GM23338 (cell line): ENCODE measurements at regions not wholly inside any gene's neighbourhood (a gene's known extent, or its start where the extent isn't known, plus 50 kb on each side); places are given as distances from the start of the nearest gene placed in this dataset.

Source experiments
- ATAC-seq: fragments of 200-7000 bp; cut with Tn5 transposase; 3 replicates; pipeline ENCODE4 v1.9.1; 2020
- DNase-seq: peaks from one replicate; pipeline ENCODE4 v3.0.0-alpha.2; 2015; ENCODE audit warnings: low spot score
- H2AFZ ChIP-seq: fragments of 200-600 bp; sonication (generic); 2 replicates; pipeline ENCODE4 v1.8.0; 2016; ENCODE audit warnings: antibody characterized with exemption, mild to moderate bottlenecking, moderate library complexity
- H3F3A ChIP-seq: fragments of 200-600 bp; sonication (generic); replicated peaks from 2 replicates; pipeline ENCODE4 v1.8.0; 2017; ENCODE audit warnings: antibody characterized with exemption, mixed run types, low read depth
- H3K27ac ChIP-seq: fragments of 200-600 bp; sonication (generic); 2 replicates; pipeline ENCODE4 v1.6.1; 2016; ENCODE audit warnings: low read depth
- H3K27me3 ChIP-seq: fragments of 200-600 bp; sonication (generic); 2 replicates; pipeline ENCODE4 v1.8.0; 2016; ENCODE audit warnings: mild to moderate bottlenecking, mixed run types, moderate library complexity; ENCODE audit not compliant: insufficient read depth
- H3K36me3 ChIP-seq: fragments of 200-600 bp; sonication (generic); 2 replicates; pipeline ENCODE4 v1.8.0; 2016; ENCODE audit warnings: mild to moderate bottlenecking; ENCODE audit not compliant: insufficient read depth
- H3K4me1 ChIP-seq: fragments of 200-600 bp; sonication (generic); 2 replicates; pipeline ENCODE4 v1.8.0; 2016; ENCODE audit warnings: mild to moderate bottlenecking, moderate library complexity; ENCODE audit not compliant: insufficient read depth
- H3K4me2 ChIP-seq: fragments of 200-600 bp; sonication (generic); 2 replicates; pipeline ENCODE4 v1.7.1; 2017; ENCODE audit warnings: mixed run types
- H3K4me3 ChIP-seq: fragments of 200-600 bp; sonication (generic); 2 replicates; pipeline ENCODE4 v1.6.1; 2016; ENCODE audit warnings: mixed run types
- H3K79me2 ChIP-seq: fragments of 200-600 bp; sonication (generic); replicated peaks from 2 replicates; pipeline ENCODE4 v1.8.0; 2017; ENCODE audit warnings: mild to moderate bottlenecking; ENCODE audit not compliant: insufficient read depth
- H3K9me2 ChIP-seq: fragments of 200-600 bp; sonication (generic); 2 replicates; pipeline ENCODE4 v1.8.0; 2017; ENCODE audit not compliant: insufficient read depth
- H4K20me1 ChIP-seq: fragments of 200-600 bp; sonication (generic); replicated peaks from 2 replicates; pipeline ENCODE4 v1.8.0; 2017; ENCODE audit warnings: mild to moderate bottlenecking; ENCODE audit not compliant: insufficient read depth
- H3K27ac Mint-ChIP-seq: 2 replicates; pipeline ENCODE4 v1.8.0; 2020; ENCODE audit warnings: inconsistent platforms, mild to moderate bottlenecking, moderate library complexity, mixed read lengths
- H3K27me3 Mint-ChIP-seq: 3 replicates; pipeline ENCODE4 v1.8.0; 2022; ENCODE audit warnings: low read depth, mild to moderate bottlenecking, moderate library complexity, mixed read lengths, inconsistent platforms; ENCODE audit not compliant: insufficient read depth, poor library complexity
- H3K36me3 Mint-ChIP-seq: 3 replicates; pipeline ENCODE4 v1.8.0; 2021; ENCODE audit warnings: low read depth, mild to moderate bottlenecking, inconsistent platforms, moderate library complexity, mixed read lengths
- H3K4me1 Mint-ChIP-seq: 3 replicates; pipeline ENCODE4 v1.8.0; 2020; ENCODE audit warnings: mild to moderate bottlenecking, inconsistent platforms, mixed read lengths
- H3K4me3 Mint-ChIP-seq: 3 replicates; pipeline ENCODE4 v1.8.0; 2021; ENCODE audit warnings: moderate library complexity, mild to moderate bottlenecking, inconsistent platforms, mixed read lengths
- H3K9me3 Mint-ChIP-seq: 3 replicates; pipeline ENCODE4 v1.8.0; 2020; ENCODE audit warnings: moderate library complexity, mild to moderate bottlenecking, inconsistent platforms, mixed read lengths
- CREB1 ChIP-seq: fragments of 250-450 bp; sonication (Bioruptor Pico); IDR thresholded peaks from 2 replicates; pipeline ENCODE4 v1.5.0; 2020; ENCODE audit warnings: low read depth, mild to moderate bottlenecking, moderate library complexity
- EZH2 ChIP-seq: fragments of 200-600 bp; sonication (generic); IDR thresholded peaks from one replicate; pipeline ENCODE4 v1.8.0; 2017; ENCODE audit warnings: antibody characterized with exemption, mild to moderate bottlenecking, low read depth; ENCODE audit not compliant: unreplicated experiment
- JUNB ChIP-seq: IDR thresholded peaks from one replicate; pipeline ENCODE4 v1.6.1; 2016; ENCODE audit warnings: antibody characterized with exemption; ENCODE audit not compliant: unreplicated experiment
- POLR2AphosphoS5 ChIP-seq: IDR thresholded peaks from 2 replicates; pipeline ENCODE4 v1.6.1; 2016; ENCODE audit warnings: antibody characterized with exemption, low read depth
- STAT1 ChIP-seq: IDR thresholded peaks from one replicate; pipeline ENCODE4 v1.6.1; 2016; ENCODE audit warnings: antibody characterized with exemption; ENCODE audit not compliant: unreplicated experiment
- ZNF114 ChIP-seq: fragments of 250-450 bp; sonication (Bioruptor Pico); IDR thresholded peaks from 2 replicates; pipeline ENCODE4 v1.5.0; 2020; ENCODE audit warnings: mild to moderate bottlenecking, moderate library complexity
- ZNF331 ChIP-seq: fragments of 250-450 bp; sonication (Bioruptor Pico); IDR thresholded peaks from 2 replicates; pipeline ENCODE4 v1.5.0; 2020; ENCODE audit warnings: low read depth, mild to moderate bottlenecking, moderate library complexity
- TF ChIP-seq, protein P1 (sequence below): fragments of 250-450 bp; sonication (Bioruptor Pico); IDR thresholded peaks from 2 replicates; pipeline ENCODE4 v1.5.0; 2020; ENCODE audit warnings: mild to moderate bottlenecking, moderate library complexity
- TF ChIP-seq, protein P2 (sequence below): IDR thresholded peaks from 2 replicates; pipeline ENCODE4 v1.6.1; 2016; ENCODE audit warnings: antibody characterized with exemption
- TF ChIP-seq, protein P3 (sequence below): IDR thresholded peaks from one replicate; pipeline ENCODE4 v1.6.1; 2018; ENCODE audit warnings: antibody characterized with exemption; ENCODE audit not compliant: unreplicated experiment

GRCh38 chr4:144845411-144845810 is 199.5 kb downstream of the HHIP start (continued):
- TF ChIP-seq, protein P1, sequence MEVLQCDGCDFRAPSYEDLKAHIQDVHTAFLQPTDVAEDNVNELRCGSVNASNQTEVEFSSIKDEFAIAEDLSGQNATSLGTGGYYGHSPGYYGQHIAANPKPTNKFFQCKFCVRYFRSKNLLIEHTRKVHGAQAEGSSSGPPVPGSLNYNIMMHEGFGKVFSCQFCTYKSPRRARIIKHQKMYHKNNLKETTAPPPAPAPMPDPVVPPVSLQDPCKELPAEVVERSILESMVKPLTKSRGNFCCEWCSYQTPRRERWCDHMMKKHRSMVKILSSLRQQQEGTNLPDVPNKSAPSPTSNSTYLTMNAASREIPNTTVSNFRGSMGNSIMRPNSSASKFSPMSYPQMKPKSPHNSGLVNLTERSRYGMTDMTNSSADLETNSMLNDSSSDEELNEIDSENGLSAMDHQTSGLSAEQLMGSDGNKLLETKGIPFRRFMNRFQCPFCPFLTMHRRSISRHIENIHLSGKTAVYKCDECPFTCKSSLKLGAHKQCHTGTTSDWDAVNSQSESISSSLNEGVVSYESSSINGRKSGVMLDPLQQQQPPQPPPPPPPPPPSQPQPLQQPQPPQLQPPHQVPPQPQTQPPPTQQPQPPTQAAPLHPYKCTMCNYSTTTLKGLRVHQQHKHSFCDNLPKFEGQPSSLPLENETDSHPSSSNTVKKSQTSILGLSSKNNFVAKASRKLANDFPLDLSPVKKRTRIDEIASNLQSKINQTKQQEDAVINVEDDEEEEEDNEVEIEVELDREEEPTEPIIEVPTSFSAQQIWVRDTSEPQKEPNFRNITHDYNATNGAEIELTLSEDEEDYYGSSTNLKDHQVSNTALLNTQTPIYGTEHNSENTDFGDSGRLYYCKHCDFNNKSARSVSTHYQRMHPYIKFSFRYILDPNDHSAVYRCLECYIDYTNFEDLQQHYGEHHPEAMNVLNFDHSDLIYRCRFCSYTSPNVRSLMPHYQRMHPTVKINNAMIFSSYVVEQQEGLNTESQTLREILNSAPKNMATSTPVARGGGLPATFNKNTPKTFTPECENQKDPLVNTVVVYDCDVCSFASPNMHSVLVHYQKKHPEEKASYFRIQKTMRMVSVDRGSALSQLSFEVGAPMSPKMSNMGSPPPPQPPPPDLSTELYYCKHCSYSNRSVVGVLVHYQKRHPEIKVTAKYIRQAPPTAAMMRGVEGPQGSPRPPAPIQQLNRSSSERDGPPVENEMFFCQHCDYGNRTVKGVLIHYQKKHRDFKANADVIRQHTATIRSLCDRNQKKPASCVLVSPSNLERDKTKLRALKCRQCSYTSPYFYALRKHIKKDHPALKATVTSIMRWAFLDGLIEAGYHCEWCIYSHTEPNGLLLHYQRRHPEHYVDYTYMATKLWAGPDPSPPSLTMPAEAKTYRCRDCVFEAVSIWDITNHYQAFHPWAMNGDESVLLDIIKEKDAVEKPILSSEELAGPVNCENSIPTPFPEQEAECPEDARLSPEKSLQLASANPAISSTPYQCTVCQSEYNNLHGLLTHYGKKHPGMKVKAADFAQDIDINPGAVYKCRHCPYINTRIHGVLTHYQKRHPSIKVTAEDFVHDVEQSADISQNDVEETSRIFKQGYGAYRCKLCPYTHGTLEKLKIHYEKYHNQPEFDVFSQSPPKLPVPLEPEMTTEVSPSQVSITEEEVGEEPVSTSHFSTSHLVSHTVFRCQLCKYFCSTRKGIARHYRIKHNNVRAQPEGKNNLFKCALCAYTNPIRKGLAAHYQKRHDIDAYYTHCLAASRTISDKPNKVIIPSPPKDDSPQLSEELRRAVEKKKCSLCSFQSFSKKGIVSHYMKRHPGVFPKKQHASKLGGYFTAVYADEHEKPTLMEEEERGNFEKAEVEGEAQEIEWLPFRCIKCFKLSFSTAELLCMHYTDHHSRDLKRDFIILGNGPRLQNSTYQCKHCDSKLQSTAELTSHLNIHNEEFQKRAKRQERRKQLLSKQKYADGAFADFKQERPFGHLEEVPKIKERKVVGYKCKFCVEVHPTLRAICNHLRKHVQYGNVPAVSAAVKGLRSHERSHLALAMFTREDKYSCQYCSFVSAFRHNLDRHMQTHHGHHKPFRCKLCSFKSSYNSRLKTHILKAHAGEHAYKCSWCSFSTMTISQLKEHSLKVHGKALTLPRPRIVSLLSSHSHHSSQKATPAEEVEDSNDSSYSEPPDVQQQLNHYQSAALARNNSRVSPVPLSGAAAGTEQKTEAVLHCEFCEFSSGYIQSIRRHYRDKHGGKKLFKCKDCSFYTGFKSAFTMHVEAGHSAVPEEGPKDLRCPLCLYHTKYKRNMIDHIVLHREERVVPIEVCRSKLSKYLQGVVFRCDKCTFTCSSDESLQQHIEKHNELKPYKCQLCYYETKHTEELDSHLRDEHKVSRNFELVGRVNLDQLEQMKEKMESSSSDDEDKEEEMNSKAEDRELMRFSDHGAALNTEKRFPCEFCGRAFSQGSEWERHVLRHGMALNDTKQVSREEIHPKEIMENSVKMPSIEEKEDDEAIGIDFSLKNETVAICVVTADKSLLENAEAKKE (CRISPR knock-in tag) = no peak
- TF ChIP-seq ZNF114 (no peak), ZNF331 (no peak)

GRCh38 chr4:144851948-144852347 is 206.0 kb downstream of the HHIP start:
- H3K36me3 Mint-ChIP-seq = no peaks in the 10 kb centered on the region
- no peak for TF ChIP-seq POLR2AphosphoS5
- no peak for TF ChIP-seq STAT1
- TF ChIP-seq EZH2 = no peak
- TF ChIP-seq JUNB = no peak
- no peak for TF ChIP-seq ZNF331
- TF ChIP-seq, protein P2, sequence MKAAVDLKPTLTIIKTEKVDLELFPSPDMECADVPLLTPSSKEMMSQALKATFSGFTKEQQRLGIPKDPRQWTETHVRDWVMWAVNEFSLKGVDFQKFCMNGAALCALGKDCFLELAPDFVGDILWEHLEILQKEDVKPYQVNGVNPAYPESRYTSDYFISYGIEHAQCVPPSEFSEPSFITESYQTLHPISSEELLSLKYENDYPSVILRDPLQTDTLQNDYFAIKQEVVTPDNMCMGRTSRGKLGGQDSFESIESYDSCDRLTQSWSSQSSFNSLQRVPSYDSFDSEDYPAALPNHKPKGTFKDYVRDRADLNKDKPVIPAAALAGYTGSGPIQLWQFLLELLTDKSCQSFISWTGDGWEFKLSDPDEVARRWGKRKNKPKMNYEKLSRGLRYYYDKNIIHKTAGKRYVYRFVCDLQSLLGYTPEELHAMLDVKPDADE = no peak
- TF ChIP-seq ZNF114 = no peak
- no peak for TF ChIP-seq CREB1 (CRISPR knock-in tag)
- TF ChIP-seq, protein P3, sequence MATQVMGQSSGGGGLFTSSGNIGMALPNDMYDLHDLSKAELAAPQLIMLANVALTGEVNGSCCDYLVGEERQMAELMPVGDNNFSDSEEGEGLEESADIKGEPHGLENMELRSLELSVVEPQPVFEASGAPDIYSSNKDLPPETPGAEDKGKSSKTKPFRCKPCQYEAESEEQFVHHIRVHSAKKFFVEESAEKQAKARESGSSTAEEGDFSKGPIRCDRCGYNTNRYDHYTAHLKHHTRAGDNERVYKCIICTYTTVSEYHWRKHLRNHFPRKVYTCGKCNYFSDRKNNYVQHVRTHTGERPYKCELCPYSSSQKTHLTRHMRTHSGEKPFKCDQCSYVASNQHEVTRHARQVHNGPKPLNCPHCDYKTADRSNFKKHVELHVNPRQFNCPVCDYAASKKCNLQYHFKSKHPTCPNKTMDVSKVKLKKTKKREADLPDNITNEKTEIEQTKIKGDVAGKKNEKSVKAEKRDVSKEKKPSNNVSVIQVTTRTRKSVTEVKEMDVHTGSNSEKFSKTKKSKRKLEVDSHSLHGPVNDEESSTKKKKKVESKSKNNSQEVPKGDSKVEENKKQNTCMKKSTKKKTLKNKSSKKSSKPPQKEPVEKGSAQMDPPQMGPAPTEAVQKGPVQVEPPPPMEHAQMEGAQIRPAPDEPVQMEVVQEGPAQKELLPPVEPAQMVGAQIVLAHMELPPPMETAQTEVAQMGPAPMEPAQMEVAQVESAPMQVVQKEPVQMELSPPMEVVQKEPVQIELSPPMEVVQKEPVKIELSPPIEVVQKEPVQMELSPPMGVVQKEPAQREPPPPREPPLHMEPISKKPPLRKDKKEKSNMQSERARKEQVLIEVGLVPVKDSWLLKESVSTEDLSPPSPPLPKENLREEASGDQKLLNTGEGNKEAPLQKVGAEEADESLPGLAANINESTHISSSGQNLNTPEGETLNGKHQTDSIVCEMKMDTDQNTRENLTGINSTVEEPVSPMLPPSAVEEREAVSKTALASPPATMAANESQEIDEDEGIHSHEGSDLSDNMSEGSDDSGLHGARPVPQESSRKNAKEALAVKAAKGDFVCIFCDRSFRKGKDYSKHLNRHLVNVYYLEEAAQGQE = no peak

More at GRCh38 chr4:144851948-144852347, 206.0 kb downstream of the HHIP start:
- Histone ChIP-seq H3K36me3 (no peaks in the 10 kb centered on the region), H4K20me1 (no peaks in the 10 kb centered on the region), H3K4me3 (no peak overlapping the region), H3K9me2 (no peaks in the 10 kb centered on the region), H2AFZ (0 out of 2 replicates have a peak overlapping the region, but pooled peaks have one; percentile 38), H3K27me3 (no peaks in the 10 kb centered on the region), H3K4me1 (no peaks in the 10 kb centered on the region), H3K27ac (no peak overlapping the region), H3F3A (no peaks in the 10 kb centered on the region), H3K4me2 (no peak overlapping the region), H3K79me2 (no peaks in the 10 kb centered on the region)
- Mint-ChIP-seq H3K9me3 (no peaks in the 10 kb centered on the region), H3K4me3 (no peak overlapping the region), H3K27me3 (no peaks in the 10 kb centered on the region), H3K4me1 (peaks cover 3% of the 10 kb centered on the region; the same call in 1 of the 3 replicates), H3K27ac (no peak overlapping the region)
- ATAC-seq (no peak), DNase-seq (no peak)
